HG02870 (cell line): ENCODE measurements at regions not wholly inside any gene's neighbourhood (a gene's known extent, or its start where the extent isn't known, plus 50 kb on each side); places are given as distances from the start of the nearest gene placed in this dataset.
A peak's percentile ranks its signal among the peaks of the same experiment; 100 is the strongest.

Experiments
- ATAC-seq: cut with Tn5 transposase; IDR thresholded peaks from one replicate; pipeline ENCODE4 v1.9.1; 2021; ENCODE audit warnings: mild to moderate bottlenecking, moderate library complexity; ENCODE audit not compliant: unreplicated experiment

GRCh38 chr1:104791030-104791429, 1041.3 kb downstream of the AMY1C start:
- ATAC-seq: no peak

- no peak for ATAC-seq
Observed at GRCh38 chr1:104794035-104794434, 1044.3 kb downstream of the AMY1C start.

DNA sequence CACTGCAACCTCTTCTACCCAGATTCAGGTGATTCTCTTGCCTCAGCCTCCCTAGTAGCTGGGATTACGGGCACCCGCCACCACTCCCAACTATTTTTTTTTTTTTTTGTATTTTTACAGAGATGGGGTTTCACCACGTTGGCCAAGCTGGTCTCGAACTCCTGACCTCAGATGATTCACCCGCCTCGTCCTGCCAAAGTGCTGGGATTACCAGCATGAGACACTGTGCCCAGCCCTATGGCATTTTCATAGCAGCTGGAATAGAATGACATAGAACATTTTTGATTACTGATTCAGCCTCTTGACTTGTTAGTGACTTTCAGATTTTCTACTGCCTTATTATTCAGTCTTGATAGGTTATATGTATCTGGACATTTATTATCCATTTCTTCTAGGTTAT, 1046.2 kb downstream of the AMY1C start:
- ATAC-seq: no peak

DNA sequence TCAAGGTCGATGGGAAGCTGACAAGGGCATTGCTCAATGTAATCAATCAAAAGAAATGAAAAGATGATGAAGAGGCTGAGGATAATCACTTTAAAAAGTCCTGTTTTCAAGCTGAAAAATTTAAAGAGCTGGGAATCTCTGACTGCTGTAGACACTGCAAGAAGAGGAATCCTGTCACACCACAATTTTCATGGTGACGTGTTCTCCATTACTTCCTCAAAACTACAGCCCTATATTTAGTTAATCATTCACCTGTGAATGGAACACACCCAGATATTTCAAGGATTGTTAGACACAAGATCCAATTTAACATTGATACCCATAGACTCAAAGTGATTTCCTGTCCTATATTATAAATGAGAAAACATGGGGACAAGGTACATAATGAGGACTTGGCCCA, 1048.3 kb downstream of the AMY1C start:
- ATAC-seq: no peak

- no peak for ATAC-seq
Observed at GRCh38 chr1:104801344-104801743, 1051.6 kb downstream of the AMY1C start.

GRCh38 chr1:104804147-104804546, 1054.4 kb downstream of the AMY1C start:
- no peak for ATAC-seq

GRCh38 chr1:104807590-104807989, 1057.9 kb downstream of the AMY1C start:
- no peak for ATAC-seq

- ATAC-seq: no peak
Observed at GRCh38 chr1:104825401-104825800, 1075.7 kb downstream of the AMY1C start.

- no peak for ATAC-seq
Observed at GRCh38 chr1:104830534-104830933, 1080.8 kb downstream of the AMY1C start.

- no peak for ATAC-seq
Observed at GRCh38 chr1:104852151-104852550, 1102.5 kb downstream of the AMY1C start.

GRCh38 chr1:104853276-104853675, 1103.6 kb downstream of the AMY1C start:
- ATAC-seq: no peak

DNA sequence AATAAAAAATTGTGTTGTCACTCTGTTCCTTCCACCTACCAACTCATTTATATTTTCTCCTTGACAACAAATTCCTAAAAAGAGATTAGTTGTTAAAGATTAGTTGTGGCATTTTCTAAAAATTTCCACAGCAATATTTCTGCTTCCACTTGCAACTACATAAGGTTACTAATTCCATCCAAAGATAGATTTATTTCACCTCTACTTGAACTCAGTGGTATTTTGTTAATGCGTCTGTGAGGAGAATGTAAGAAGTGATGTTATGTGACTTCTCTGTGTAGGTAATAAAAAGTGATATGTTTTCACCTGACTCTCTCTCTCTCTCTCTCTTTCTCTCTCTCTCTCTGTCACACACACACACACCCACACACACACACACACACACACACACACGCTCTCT, 1104.8 kb downstream of the AMY1C start:
- ATAC-seq: no peak

DNA sequence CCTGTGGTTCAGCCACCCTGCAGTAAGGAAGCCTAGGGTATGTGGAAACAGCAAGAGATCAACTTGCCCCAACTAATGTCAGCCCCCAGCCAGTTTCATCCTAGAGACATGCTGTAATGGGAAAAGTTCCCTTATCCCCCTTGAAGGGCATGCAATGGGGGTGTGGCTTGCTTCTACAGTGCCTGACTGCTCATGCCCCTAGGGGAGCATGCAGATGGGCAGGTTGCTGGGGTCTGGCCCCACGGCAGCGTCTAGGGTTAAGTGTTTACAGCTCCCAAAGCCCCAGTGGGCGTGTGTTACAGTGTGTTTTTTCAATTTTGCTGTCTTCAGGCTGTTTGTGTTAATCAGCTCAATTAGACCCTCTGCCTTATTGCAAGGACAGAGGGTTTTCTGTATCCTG, 1105.9 kb downstream of the AMY1C start:
- no peak for ATAC-seq

DNA sequence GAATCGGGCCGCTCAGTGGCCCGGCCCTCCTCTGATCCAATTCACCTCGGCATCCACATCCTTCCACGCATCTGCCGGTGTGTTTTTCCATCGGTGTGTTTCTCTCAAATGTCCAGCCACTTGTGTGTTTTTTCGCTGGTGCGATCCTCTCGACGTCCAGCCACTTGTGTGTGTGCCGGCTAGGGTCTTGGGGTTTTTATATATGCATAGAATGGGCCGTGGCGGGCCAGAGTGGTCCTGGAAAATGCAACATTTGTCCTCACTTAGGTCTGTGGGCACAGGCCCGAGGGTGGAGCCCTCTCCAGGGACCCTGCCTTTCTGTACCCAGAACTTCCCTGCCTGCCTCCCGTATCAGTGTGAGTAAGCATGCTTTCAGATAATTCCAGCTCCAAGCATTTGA, 1106.4 kb downstream of the AMY1C start:
- no peak for ATAC-seq

- no peak for ATAC-seq
Observed at GRCh38 chr1:104856518-104856917, 1106.8 kb downstream of the AMY1C start.

DNA sequence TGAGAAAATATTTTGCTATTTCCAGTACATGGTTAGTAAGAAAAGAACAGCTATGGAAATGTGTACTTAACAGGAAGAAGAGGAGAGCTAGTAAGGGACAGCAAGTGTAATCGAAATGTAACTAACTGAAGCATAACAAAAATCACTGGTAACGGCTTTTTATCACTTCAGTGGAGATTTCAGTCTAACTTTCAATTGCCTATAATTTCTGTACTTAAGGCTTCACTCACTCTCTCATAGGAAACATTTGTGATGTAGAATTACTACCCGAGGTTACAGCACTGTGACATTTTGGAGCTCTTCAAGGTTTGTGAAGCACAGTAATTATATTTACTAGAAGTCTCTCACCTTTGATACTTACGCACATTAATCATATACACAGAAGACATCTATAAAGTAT, 1119.1 kb downstream of the AMY1C start:
- ATAC-seq: no peak

DNA sequence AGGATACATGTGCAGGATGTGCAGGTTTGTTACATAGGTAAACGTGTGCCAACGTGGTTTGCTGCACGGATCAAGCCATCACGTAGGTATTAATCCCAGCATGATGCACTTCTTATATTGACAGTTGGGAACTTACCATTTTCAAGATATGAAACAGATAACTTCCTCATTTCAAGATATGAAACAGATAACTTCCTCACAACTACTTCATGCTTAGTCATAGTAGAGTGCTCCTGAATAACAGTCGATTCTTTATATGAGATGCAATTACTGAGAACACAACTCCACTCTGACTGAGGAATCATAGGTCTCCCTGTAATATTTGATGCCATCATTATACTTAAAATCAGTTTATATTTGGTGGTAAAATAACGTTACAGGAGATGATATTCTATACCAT, 1124.3 kb downstream of the AMY1C start:
- peak; percentile 93 for ATAC-seq

GRCh38 chr1:104878203-104878909, 1128.7 kb downstream of the AMY1C start:
- no peak for ATAC-seq

DNA sequence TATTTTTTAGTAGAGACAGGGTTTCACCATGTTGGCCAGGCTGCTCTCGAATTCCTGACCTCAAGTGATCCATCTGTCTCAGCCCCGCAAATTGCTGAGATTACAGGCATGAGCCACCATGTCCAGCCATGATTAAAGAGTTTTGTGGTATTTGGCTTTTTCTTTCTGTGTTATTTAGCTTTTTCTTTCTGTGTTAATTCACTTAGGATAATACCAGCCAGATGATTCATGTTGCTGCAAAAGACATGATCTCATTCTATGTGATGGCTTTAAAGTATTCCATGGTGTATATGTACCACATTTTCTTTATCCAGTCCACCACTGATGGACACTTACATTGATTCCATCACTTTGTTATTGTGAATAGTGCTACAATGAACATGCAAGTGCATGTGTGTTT, 1135.2 kb downstream of the AMY1C start:
- ATAC-seq: no peak

GRCh38 chr1:104905322-104905721, 1155.6 kb downstream of the AMY1C start:
- ATAC-seq: no peak

DNA sequence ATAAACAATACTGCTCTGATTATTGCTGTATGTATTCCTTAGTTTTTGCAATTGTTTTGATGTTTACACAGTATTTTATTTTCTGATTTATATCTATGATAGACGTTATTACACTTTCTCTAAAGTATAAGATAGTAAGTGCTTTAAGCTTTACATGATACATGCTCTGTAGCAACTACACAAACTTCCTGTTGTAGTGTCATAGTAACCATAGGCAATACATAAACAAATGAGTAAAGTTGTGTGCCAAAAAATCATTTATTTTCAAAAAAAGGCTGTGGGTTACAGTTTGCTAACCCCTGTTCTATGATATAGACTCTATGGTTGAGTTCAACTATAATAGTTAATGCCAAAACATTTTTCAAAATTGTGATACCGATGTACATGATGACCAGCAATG, 1156.4 kb downstream of the AMY1C start:
- no peak for ATAC-seq

- no peak for ATAC-seq
Observed at GRCh38 chr1:104919188-104919587, 1169.5 kb downstream of the AMY1C start.

- no peak for ATAC-seq
Observed at GRCh38 chr1:104921525-104921924, 1171.8 kb downstream of the AMY1C start.
